GM21526 (cell line): ENCODE measurements at regions not wholly inside any gene's neighbourhood (a gene's known extent, or its start where the extent isn't known, plus 50 kb on each side); places are given as distances from the start of the nearest gene placed in this dataset.

Experiments used
- ATAC-seq: cut with Tn5 transposase; IDR thresholded peaks from one replicate; pipeline ENCODE4 v1.9.1; 2021; ENCODE audit warnings: moderate library complexity; ENCODE audit not compliant: unreplicated experiment, low FRiP score

DNA sequence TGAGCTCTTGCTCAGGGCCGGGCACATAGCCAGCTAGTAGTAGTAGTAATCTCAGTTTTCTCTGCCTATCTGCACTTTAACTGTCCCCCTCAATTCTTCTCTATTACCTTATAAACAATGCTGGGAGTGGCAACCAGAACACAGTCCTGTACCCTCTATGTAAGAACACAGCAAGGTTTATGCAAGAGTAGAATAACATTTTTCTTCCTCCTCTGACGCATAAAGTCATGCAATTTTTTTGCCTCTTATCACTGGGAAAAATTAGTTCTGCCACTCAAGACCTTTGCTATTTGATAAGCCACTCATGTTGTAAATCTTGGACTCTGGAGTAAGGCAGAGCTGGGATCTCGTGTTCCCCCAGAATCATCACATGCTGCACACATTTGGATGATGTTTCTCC lies 200.7 kb upstream of the SOX11 start:
- no peak for ATAC-seq

DNA sequence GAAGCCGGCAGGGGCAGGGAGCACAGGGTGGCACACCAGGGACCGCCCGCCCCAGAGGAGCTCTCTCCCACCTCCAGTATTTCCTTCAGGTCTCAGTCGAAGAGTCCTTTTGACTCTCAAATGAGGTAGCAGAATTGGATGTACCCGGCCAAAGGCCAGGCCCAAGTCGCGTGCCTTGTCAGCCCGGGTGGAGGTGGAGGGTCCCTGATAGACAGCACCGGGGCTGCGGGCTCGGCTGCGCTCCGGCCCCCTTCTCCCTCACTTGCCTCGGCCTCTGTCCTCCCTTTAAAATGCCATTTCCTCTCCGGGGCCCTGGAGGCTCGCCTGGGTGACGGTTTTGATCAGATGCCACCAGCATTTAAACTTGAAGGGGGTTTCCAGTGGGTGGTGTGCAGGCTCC lies 198.9 kb upstream of the SOX11 start:
- ATAC-seq = no peak

DNA sequence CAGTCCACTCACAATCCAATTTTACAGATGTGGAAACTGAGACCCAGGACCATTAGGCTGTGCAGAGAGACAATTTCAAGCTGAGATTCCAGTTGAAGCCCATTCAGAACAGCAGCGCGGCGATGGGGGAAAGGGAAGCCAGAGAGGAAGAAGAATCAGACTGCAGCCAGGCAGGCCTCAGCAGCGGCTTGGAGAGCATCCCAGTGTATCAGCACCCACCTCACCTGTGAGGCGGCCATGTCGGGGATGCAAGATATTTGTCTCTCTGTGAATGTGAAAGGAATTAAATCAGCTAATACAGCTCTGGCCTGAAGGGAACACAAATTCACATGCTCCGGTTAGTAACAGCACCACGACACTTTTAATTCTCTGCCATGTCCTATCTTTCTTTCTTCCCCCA lies 198.0 kb upstream of the SOX11 start:
- no peak for ATAC-seq

DNA sequence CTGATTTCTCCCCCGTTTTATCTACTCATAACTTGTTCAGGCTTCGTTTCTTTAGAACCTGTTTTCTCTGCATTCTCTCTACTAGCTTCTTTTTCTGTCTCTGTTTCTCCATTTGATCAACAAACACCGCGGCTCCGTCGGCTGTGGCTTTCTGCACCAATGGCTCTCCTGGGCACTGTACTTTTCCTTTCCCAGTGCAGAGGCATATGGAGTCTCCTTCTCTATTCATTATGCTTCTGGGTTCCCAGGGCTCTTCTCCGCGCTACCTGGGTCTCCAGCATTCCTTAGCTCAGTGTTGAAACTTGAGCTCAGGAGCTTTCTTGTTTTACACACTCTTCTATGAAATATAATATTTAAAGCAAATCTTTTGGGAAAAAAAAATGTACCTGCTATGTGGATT lies 196.6 kb upstream of the SOX11 start:
- no peak for ATAC-seq

DNA sequence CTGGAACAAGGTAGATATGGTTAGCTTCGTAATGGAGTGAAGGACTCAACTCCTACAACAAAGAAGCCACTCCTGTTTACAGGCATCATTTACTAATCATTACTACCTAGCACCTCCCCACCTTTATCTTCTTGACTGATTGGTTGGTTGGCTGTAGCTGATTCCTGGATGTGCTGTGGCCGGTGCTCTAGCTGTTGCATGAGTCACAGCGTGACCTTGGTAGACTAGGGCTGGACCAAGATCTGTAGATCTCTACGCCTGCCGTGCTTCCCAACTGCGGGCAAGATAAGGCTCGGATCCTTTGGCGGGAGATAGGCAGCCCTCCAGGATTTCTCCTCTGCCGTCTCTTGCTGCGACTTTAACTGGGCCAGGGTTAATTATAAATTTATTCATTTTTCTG lies 194.3 kb upstream of the SOX11 start:
- ATAC-seq = no peak

DNA sequence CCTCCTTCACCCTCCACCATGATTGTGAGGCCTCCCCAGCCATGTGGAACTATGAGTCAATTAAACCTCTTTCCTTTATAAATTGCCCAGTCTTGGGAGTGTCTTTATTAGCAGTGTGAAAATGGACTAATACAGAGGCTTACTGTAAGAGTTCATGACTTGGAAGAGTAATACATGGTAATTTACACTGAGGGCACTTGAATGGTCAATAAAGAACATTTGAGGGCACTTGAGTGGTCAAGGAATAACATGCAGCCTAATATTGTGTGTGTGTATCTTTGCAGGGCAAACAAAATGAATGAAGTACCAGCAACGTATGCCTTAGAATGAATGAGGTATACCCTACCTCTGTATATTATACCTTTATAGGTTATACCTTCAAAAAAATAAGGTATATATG lies 190.4 kb upstream of the SOX11 start:
- ATAC-seq = no peak

DNA sequence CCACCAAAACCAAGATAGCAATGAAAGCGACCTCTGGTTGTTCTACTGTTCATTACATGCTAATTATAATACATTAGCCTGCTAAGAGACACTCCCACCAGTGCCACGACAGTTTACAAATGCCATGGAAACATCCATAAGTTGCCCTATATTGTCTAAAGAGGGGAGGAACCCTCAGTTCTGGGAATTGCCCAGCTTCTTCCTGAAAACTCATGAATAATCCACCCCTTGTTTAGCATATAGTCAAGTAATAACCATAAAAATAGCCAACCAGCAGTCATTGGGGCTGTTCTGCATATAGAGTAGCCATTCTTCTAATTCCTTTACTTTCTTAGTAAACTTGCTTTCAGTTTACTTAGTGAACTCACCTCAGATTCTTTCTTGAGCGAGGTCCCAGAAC lies 189.8 kb upstream of the SOX11 start:
- ATAC-seq = no peak

DNA sequence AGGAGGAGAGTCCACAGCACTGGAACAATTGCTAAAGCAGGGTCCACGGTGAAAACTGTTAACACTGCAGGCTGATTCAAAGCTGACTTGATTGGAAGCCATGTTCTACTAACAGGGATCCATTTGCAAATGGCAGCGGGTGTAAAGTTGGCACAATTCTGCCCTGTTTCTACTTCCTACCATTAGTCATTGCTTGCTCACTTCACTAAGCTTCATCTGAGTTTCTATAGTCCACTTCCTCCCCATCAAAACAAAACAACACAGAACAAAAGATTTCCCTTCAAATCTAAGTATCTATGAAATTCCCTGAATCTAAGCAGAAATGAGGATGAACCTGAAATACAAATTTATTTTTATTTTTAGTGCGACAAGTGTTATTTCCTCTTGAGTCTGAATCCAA lies 187.4 kb upstream of the SOX11 start:
- no peak for ATAC-seq

DNA sequence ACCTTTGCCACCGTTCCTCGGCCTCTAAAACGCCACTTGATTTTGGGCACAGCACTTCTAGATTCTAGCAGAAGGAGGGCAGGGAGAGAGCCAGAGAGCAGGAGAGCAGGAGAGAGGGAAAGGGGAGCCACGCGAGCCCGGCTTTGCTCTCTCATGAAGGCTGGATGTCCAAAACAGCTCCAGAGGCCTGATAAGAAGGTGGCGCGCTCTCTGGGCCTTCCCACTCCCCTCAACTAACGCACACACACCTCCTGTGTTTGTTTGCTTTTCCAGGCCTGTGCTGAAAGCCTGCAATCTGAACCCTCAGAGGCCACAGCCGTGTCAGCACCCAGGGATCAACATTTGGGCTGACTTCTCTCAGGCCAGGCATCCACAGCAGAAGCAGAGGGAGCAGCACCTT lies 184.8 kb upstream of the SOX11 start:
- ATAC-seq = no peak

DNA sequence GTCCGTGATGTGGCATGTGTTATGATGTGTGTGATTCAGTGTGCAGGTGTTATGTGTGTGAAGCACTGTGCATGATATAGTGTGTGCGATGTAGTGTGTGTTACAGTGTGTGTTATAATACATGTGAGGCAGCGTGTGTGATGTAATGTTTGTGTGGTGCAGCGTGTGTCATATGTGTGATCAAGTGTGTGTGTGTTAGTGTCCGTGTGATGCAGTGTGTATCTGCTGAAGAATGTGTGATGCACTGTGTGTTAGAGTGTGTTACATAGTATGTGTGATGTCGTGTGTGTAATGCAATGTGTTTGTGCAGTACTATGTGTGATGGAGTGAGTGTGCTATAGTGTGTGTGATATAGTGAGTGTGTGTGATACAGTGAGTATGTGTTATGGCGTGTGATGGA lies 182.8 kb upstream of the SOX11 start:
- ATAC-seq = no peak

DNA sequence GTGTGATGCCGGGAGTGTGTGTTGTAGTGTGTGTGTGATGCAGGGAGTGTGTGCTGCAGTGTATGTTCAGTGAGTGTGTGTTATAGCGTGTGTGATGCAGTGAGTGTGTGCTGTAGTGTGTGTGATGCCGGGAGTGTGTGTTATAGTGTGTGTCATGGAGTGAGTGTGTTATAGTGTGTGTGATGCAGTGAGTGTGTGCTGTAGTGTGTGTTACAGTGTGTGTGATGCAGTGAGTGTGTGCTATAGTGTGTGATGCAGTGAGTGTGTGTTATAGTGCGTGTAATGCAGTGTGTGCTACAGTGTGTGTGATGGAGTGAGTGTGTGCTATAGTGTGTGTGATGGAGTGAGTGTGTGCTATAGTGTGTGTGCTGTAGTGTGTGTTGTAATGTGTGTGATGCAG lies 182.1 kb upstream of the SOX11 start:
- no peak for ATAC-seq

DNA sequence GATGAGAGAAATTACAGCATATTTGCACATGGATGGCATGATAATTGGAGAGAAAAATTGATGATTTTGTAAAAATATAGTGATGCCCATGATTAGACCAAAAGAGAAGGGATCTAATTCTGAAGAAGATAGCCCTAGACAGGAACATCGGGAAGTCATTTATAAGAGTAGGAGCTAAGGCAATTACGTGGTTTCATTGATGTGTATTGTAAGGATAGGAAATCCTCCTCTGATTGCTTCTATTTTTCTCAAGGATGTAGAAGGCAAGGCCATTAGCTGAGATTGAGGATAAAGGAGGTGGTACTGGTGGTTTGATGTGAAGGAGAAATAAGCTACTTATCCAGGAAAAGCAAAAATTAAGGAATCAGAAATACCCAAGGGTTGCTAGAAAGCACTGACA lies 176.5 kb upstream of the SOX11 start:
- no peak for ATAC-seq

DNA sequence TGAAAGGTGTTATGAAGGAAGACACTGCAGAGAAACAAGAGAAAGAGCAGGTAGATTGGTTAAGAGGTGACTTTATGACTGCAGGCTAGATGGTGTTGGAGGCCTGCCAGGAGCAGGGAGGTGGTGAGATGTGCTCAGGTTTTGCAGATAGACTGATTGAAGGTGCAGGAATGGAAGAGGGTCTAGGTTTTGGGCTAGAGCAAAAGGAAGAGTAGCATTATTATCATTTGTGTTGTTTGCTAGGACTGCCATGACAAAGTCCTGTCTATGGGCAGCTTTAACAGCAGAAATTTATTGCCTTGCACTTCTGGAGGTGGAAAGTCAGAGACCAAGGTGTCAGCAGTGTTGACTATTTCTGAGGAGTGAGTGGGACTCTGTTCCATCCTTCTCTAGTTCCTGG lies 172.9 kb upstream of the SOX11 start:
- no peak for ATAC-seq

DNA sequence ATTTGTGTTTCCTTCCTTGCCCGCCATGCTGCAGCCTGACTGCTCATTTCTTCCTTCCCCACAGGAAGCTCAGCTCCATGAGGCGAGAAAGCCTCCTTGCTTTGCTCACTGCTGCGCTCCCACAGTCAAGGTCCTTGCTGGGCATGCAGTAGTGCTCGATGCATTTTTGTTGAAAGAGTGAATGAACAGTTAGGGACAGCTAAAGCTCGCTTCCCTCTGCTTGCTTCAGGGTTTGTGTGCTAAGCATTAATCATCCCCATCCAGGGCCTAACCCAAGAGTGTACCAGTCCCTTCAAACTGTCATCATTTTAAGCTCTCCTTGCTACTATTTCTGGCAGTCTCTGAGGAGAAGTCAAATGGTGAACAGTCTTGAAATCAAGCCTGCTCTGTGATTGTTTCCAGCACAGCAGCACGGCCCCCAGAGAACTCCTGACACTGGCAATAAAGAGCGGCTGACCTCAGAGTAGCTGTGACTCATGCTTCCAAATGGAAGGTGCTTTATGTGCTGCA lies 171.7 kb upstream of the SOX11 start:
- no peak for ATAC-seq

DNA sequence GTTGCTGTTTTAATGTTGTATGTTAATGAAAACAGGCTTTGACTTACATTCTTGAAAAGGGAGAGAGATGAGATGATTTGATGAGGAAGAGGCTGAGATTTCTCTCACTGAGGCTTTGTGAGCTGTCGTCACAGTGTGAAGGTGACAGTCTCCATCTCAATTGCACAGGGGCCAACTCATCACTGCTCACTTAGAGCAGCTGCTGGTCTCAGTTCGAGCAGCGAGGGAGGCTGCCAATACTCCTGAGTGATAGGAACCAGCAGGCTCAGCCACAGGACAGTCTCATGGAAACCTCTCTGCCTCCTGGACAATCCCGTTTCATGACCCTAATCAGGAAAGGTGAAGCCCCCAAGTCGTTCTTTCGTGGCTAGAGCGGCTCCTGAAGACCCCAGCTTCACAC lies 170.7 kb upstream of the SOX11 start:
- no peak for ATAC-seq

DNA sequence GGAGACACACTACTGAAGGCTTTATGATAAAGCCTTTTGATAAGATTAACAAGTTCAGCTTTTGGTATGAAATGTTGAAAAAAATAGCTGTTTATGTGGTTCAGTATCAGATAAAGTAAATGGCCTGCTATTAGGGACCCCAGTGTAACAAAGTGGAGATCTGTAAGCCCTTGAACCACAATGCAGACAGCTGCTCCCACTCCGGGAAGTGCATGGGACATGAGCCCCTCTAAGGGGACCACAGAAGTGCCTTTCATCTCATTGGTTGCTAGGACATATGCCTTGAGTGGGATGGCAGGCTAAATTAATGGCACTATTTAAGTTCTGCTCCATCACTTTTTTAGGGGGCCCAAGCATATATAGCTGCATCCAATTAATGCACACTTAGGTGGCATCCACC lies 167.6 kb upstream of the SOX11 start:
- ATAC-seq = no peak

DNA sequence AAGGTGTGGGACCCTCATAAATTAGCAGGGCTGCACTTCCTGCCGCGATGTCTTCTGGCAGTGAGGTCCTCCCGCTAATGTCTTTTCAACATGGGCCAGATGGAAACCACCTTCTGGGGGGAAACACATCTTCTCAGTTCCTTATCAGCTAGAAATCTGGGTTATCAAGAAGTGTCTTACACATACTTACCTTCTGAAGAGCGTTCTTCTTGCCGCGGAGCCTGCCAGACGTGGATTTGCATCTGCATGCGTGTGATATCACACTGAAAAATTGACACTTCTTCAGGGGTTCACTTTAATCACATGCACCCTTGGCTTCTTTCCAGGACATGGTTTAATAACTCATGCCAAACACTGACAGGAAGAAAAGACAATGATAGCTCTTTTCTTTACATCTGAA lies 163.5 kb upstream of the SOX11 start:
- ATAC-seq = no peak

DNA sequence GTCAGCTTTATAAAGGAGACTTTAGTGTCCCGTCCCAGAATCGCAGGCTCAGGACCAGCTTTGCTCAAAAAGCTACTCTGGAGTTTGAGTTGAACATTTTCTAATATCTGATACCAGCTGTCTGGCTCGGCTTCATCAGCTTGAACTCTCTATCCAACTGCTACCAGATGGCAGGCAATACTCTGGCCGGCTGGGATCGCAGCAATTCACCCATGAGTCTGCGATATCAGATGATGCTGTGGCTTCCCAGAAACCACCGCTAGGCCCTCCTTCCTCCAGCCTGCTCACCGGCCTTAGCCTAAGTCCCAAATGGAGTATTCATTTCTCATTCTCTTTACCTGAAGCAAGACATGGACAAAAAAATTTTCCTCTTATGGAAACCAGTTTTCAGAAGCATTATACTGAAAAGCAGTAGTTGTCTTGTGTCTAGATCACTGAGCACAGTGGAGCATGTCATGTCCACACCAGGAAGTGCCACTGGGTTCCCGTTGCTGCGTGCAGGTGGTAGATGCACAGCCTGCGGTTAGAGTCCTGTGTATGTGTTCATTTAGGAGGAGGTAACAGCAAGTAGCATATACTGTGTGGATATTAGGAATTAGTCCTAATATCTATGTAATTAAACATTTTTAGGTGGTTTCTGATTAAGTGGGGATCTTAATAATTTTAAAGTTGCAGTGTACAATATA lies 162.0 kb upstream of the SOX11 start:
- no peak for ATAC-seq

DNA sequence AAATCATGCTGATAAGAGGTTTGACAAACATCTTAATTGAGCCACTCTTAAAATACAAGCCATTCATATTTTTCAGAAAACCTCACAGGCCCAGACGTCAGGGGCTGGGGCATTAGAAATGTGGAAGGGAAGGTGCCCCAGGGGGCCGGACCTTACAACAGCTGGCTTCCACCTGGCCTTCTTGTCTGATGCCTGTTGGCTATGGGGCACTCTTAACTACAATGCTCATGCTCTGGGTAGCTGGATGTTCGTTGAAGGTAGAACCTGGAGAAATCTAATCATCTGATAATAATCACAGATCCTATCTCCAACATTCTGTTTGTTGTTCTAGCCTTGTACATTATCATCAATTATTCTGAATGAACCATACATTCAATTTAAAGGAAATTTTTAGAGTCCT lies 156.9 kb upstream of the SOX11 start:
- no peak for ATAC-seq

DNA sequence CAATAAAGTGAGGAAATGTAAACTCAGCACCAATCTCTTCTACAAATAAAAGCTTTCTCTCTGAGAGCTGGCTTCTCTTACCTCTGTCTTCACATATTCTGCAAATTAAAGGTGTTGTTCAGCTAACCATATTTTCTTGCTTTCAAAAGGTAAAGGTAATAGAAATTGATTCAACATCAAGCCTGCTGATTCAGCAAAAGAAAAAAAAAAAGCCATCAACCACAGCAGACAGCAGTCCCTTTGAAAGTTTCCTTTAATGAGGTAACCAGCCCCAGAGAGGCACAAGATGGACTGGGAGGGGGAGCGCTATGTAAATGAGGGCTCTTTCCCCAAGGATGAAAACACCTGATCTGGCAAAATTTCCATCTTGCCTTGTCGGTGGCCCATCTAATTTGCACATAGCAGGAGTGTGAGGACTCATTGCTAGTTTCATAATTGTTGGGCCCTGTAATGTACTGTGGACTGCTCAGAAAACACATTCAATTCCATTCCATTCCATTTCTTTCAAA lies 154.9 kb upstream of the SOX11 start:
- ATAC-seq = no peak

DNA sequence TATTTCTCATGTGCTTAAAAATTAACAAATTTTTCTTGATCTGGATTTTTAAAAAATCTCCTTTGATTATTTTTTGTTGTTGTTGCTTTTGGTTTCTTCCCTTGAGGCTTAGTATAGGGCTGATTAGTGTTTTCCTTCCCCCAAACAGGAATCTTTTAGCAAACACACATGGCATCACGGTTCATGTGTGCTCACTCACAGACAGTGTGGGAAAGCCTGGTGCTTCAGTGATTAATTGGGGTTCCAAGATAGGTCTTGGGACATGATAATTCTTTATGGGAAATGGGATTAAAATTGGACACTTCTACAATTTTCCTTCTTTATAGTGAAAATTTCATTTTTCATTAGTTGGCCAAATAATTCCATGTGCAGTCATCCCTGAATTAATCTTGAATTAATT lies 153.9 kb upstream of the SOX11 start:
- no peak for ATAC-seq

DNA sequence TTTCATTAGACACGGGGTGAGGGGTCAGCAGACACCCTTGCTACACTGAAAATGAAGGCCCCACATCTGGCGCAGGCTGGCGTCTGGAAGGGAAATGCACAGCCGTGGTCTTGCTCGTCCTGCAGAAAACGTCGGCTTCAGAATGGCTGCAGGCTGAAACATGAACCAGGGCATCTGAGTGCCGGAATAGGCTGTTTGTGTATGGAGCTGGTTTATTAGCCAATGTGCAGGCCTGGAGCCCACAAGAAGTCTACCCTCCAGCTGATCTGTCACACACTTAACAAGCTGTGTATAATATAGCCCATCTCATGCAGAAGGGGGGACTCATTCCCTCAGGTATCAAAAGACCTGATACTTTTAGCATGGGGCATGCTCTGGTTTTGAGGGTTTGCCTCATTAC lies 153.4 kb upstream of the SOX11 start:
- ATAC-seq = no peak
